CD4-positive, CD25-positive, alpha-beta regulatory T cell (primary cell): ENCODE measurements at regions not wholly inside any gene's neighbourhood (a gene's known extent, or its start where the extent isn't known, plus 50 kb on each side); places are given as distances from the start of the nearest gene placed in this dataset.

Source experiments
- ATAC-seq, 2 donors: fragments of 150-1000 bp; cut with Tn5 transposase; one replicate each; pipeline ENCODE4 v1.10.0; 2021; ENCODE audit warnings: low read depth in 2 of 2, moderate number of reproducible peaks in 2 of 2, moderate library complexity in 1 of 2
- DNase-seq, 3 donors: peaks; one replicate each; pipeline versions ENCODE4 v3.0.0 to v3.0.0-alpha.2; 2012 to 2022; ENCODE audit warnings: mixed read lengths in 1 of 3
- H3K27ac ChIP-seq: one replicate; pipeline ENCODE4 v1.7.0; 2013; ENCODE audit warnings: mild to moderate bottlenecking, low read length; ENCODE audit not compliant: insufficient read depth, poor library complexity, severe bottlenecking
- H3K27me3 ChIP-seq: one replicate; pipeline ENCODE4 v1.7.0; 2013; ENCODE audit warnings: low read length; ENCODE audit not compliant: control insufficient read depth, insufficient read depth
- H3K36me3 ChIP-seq: one replicate; pipeline ENCODE4 v1.7.0; 2013; ENCODE audit warnings: mild to moderate bottlenecking, low read length, moderate library complexity; ENCODE audit not compliant: control insufficient read depth, insufficient read depth
- H3K4me1 ChIP-seq: 2 replicates; pipeline ENCODE4 v1.7.0; 2013; ENCODE audit warnings: mild to moderate bottlenecking, low read length; ENCODE audit not compliant: insufficient read depth, control insufficient read depth, poor library complexity, severe bottlenecking
- H3K4me3 ChIP-seq: one replicate; pipeline ENCODE4 v1.7.0; 2013; ENCODE audit warnings: low read depth, mild to moderate bottlenecking, low read length, moderate library complexity
- H3K9me3 ChIP-seq, 2 experiments: 1 replicate in 1 of 2; 2 replicates in 1 of 2; pipeline ENCODE4 v1.7.0; 2013; ENCODE audit warnings: low read length in 2 of 2, mild to moderate bottlenecking in 1 of 2, moderate library complexity in 1 of 2; ENCODE audit not compliant: control insufficient read depth in 2 of 2
- H3K27ac Mint-ChIP-seq, 3 donors: one replicate each; pipeline ENCODE4 v1.8.0; 2020 to 2022; ENCODE audit warnings: mild to moderate bottlenecking in 3 of 3, mixed read lengths in 3 of 3, moderate library complexity in 2 of 3
- H3K27me3 Mint-ChIP-seq: one replicate; pipeline ENCODE4 v1.8.0; 2022; ENCODE audit warnings: mild to moderate bottlenecking, mixed read lengths
- H3K36me3 Mint-ChIP-seq: one replicate; pipeline ENCODE4 v1.8.0; 2020; ENCODE audit warnings: mixed read lengths
- H3K4me1 Mint-ChIP-seq, 4 donors: one replicate each; pipeline ENCODE4 v1.8.0; 2020 to 2022; ENCODE audit warnings: mixed read lengths in 4 of 4, mild to moderate bottlenecking in 1 of 4
- H3K4me3 Mint-ChIP-seq, 4 donors: one replicate each; pipeline ENCODE4 v1.8.0; 2020 to 2022; ENCODE audit warnings: mild to moderate bottlenecking in 4 of 4, mixed read lengths in 4 of 4, moderate library complexity in 3 of 4
- H3K9me3 Mint-ChIP-seq, 7 donors: one replicate each; pipeline ENCODE4 v1.8.0; 2020 to 2022; ENCODE audit warnings: mixed read lengths in 7 of 7, mild to moderate bottlenecking in 3 of 7, moderate library complexity in 2 of 7

DNA sequence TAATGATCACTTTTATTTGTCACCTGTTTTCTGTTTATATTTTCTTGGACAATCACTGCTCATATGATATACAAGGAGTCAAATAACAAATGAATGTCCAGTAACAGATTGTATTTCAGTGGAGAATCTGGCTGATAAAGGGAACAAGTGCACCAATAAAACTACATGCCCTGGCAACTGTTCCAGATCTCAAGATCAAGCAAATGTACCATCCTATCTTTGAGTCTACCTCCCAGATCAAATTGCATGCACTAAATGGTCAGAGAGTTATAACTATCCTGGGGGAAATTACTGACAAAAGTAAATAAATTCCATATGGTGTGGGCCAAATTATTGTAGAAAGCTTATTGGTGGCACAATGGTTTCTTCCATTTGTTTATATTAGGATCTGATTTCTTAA is 452.8 kb downstream of the MBD2 start:
- H3K4me1 ChIP-seq, result no peaks in the 10 kb centered on the region
- no peaks in the 10 kb centered on the region for H3K36me3 ChIP-seq
- Mint-ChIP-seq H3K27ac (no peak overlapping the region), H3K4me1 (no peaks in the 10 kb centered on the region), H3K4me3 (no peak overlapping the region), H3K27me3 (no peaks in the 10 kb centered on the region), H3K36me3 (no peaks in the 10 kb centered on the region), H3K9me3 (peaks cover 4 to 14% (median 9%) of the 10 kb centered on the region in 7 donors)
- no peak overlapping the region for H3K4me3 ChIP-seq
- H3K27ac ChIP-seq, result no peak overlapping the region
- no peaks in the 10 kb centered on the region for H3K27me3 ChIP-seq
- ATAC-seq (no peak), DNase-seq (no peak)
- no peaks in the 10 kb centered on the region for H3K9me3 ChIP-seq

DNA sequence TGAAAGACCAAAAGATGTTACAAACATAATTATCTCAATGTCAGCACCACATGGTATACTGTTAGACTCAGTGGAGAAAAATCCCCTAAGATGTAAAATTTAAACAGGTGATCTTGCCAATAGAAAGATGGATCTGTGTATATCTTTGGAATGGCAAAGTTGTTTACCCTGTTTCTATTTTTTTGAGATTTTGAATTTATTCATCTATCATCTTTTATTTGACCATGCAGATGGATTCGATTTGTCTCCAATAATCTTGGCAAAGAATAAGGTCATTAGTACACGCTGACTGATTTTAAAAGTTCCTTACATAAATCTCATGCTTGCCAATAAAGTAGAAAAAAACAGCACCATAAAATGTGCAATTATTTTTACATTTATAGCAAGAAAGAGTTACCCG is 459.3 kb downstream of the MBD2 start:
- no peak overlapping the region for H3K27ac ChIP-seq
- no peaks in the 10 kb centered on the region for H3K9me3 ChIP-seq
- ATAC-seq (no peak), DNase-seq (no peak)
- H3K4me1 ChIP-seq, result no peaks in the 10 kb centered on the region
- Mint-ChIP-seq H3K27ac (no peak overlapping the region), H3K27me3 (no peaks in the 10 kb centered on the region), H3K4me3 (no peak overlapping the region), H3K9me3 (peaks cover 0 to 11% (median 7%) of the 10 kb centered on the region in 7 donors), H3K4me1 (no peaks in the 10 kb centered on the region), H3K36me3 (no peaks in the 10 kb centered on the region)
- H3K27me3 ChIP-seq, result no peaks in the 10 kb centered on the region
- no peak overlapping the region for H3K4me3 ChIP-seq
- H3K36me3 ChIP-seq, result no peaks in the 10 kb centered on the region

DNA sequence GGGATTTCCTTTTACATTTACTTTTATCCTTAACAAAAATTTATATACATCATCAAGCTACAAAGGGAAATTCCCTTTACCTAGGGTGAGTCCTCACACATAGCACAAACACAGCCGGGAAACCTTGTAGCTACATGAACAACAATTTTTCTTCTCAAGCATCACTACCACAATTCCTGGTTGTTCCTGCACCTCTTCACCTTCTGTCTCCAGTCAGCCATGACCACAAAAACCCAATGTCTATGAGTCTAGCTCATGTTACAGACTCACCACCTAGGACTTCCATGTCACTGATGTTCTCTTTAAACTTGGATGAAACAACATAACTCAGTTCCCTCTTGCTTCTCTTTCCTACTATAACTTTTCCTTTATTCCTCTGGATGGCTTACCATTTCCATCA is 460.4 kb downstream of the MBD2 start:
- H3K27me3 Mint-ChIP-seq, result no peaks in the 10 kb centered on the region
- no peaks in the 10 kb centered on the region for H3K27me3 ChIP-seq

DNA sequence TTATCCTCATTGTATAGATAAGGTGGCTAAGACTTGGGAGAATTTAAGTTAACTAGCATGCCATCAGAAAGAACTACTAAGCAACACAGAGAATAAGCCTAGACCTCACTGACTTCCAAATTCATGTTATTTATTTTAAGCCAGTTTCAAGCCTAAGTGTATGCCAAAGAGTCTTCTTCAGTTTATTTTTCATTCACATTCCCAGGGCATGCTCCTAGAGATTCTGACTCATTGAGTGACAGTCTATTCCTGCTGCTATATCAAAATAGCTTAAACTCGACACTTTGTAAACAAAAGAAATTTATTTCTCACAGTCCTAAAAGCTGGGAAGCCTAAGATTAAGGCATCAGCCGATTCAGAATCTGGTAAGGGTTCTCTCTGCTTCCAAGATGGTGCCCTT is 467.1 kb downstream of the MBD2 start:
- H3K27ac Mint-ChIP-seq, result no peak overlapping the region
- no peaks in the 10 kb centered on the region for H3K36me3 Mint-ChIP-seq
- H3K9me3 Mint-ChIP-seq, result peaks cover 0 to 5% (median 0%) of the 10 kb centered on the region in 7 donors
- DNase-seq (no peak), ATAC-seq (no peak)
- no peak overlapping the region for H3K4me3 Mint-ChIP-seq
- no peaks in the 10 kb centered on the region for H3K4me1 Mint-ChIP-seq
- Histone ChIP-seq H3K4me1 (no peaks in the 10 kb centered on the region), H3K27ac (no peak overlapping the region), H3K9me3 (no peaks in the 10 kb centered on the region), H3K36me3 (no peaks in the 10 kb centered on the region), H3K27me3 (no peaks in the 10 kb centered on the region), H3K4me3 (no peak overlapping the region)
- no peaks in the 10 kb centered on the region for H3K27me3 Mint-ChIP-seq

More for the DNA sequence above, 460.4 kb downstream of the MBD2 start:
- no peaks in the 10 kb centered on the region for H3K9me3 ChIP-seq
- no peak overlapping the region for H3K4me3 Mint-ChIP-seq
- no peaks in the 10 kb centered on the region for H3K4me1 Mint-ChIP-seq
- H3K9me3 Mint-ChIP-seq, result peaks cover 0 to 11% (median 7%) of the 10 kb centered on the region in 7 donors
- DNase-seq (no peak), ATAC-seq (no peak)
- no peaks in the 10 kb centered on the region for H3K4me1 ChIP-seq
- H3K36me3 Mint-ChIP-seq, result no peaks in the 10 kb centered on the region
- H3K27ac ChIP-seq, result no peak overlapping the region
- H3K27ac Mint-ChIP-seq, result no peak overlapping the region
- no peaks in the 10 kb centered on the region for H3K36me3 ChIP-seq
- H3K4me3 ChIP-seq, result no peak overlapping the region

DNA sequence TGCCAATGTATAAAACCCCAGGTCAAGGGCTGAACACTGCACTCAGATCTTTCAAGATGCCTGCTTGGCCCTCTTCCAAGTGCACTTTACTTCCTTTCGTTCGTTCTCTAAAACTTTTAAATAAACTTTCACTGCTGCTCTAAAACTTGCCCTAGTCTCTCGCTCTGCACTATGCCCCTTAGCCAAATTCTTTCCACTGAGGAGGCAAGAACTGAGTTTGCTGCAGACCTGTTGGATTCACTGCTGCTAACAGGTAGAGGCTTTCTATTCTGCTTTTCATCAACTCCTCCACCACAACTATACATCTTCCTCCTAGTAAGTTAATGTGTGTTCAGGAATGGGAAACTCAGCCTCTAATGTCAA is 467.9 kb downstream of the MBD2 start:
- ATAC-seq, result no peak
- no peaks in the 10 kb centered on the region for H3K4me1 Mint-ChIP-seq
- Histone ChIP-seq H3K27me3 (no peaks in the 10 kb centered on the region), H3K4me3 (no peak overlapping the region), H3K27ac (no peak overlapping the region), H3K9me3 (no peaks in the 10 kb centered on the region), H3K4me1 (no peaks in the 10 kb centered on the region), H3K36me3 (no peaks in the 10 kb centered on the region)
- peaks cover 0 to 4% (median 2%) of the 10 kb centered on the region in 7 donors for H3K9me3 Mint-ChIP-seq
- H3K36me3 Mint-ChIP-seq, result no peaks in the 10 kb centered on the region
- no peak for DNase-seq
- no peak overlapping the region for H3K27ac Mint-ChIP-seq
- H3K4me3 Mint-ChIP-seq, result no peak overlapping the region
- no peaks in the 10 kb centered on the region for H3K27me3 Mint-ChIP-seq

DNA sequence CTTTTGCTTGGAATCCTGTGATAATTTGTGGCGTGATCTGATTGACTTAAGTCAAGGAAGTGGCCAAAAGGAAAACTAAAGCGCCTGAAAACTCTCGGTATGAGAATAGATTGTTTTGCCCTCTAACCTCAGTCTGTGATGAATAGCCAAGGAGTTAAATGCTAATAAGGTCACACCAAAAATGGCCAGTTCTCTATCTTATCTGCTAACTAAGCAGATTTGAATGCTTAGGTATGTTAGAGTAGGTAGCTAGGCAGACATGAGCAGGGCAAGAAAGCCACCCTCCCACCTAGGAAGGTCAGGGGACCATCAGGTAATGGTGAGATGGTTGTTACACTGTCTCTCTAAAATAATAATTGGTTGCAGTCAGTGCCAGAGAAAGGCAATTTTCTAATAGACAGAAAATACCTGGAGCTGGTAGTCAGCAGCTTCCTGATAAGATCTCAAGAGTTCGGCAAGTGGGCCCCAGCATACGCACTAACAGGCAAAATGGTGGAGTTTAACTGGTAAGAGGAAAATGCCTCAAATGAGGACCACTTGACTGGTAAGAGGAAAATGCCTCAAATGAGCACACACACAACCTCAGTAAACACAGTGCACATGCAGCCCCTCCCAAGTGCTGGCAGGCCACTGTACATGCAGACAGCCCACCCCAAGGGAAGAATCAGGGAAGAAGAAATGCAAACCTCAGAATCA is 468.4 kb downstream of the MBD2 start:
- Mint-ChIP-seq H3K27ac (no peak overlapping the region), H3K36me3 (no peaks in the 10 kb centered on the region), H3K4me3 (no peak overlapping the region), H3K9me3 (peaks cover 0 to 6% (median 0%) of the 10 kb centered on the region in 7 donors), H3K4me1 (no peaks in the 10 kb centered on the region), H3K27me3 (no peaks in the 10 kb centered on the region)
- H3K4me1 ChIP-seq, result no peaks in the 10 kb centered on the region
- no peaks in the 10 kb centered on the region for H3K36me3 ChIP-seq
- no peak overlapping the region for H3K4me3 ChIP-seq
- no peaks in the 10 kb centered on the region for H3K9me3 ChIP-seq
- DNase-seq (no peak), ATAC-seq (no peak)
- H3K27me3 ChIP-seq, result no peaks in the 10 kb centered on the region
- no peak overlapping the region for H3K27ac ChIP-seq

DNA sequence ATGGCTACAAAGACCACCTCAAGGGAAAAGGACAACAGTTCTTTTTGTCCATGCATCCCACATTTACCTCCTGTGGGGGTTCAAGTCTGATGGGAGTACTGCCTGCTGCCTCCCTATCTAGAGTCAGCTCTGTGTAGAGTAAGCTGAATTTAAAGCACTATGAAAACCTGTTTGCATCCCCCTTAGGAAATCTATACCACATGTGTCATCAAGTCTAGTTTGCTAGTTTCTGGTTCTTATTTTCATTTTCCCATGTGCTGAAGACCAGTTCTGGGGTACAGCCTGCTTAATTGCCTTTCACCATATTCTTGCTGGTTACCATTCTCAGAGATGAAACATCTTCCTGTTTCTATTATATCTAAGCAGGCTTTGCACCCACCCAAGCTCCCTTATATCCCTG is 470.3 kb downstream of the MBD2 start:
- ATAC-seq (no peak), DNase-seq (no peak)
- peaks cover 0 to 6% (median 2%) of the 10 kb centered on the region in 7 donors for H3K9me3 Mint-ChIP-seq
- Histone ChIP-seq H3K4me3 (no peak overlapping the region), H3K36me3 (no peaks in the 10 kb centered on the region), H3K4me1 (no peaks in the 10 kb centered on the region), H3K27me3 (no peaks in the 10 kb centered on the region), H3K27ac (no peak overlapping the region), H3K9me3 (no peaks in the 10 kb centered on the region)
- no peak overlapping the region for H3K4me3 Mint-ChIP-seq
- H3K36me3 Mint-ChIP-seq, result no peaks in the 10 kb centered on the region
- no peaks in the 10 kb centered on the region for H3K4me1 Mint-ChIP-seq
- H3K27ac Mint-ChIP-seq, result no peak overlapping the region
- no peaks in the 10 kb centered on the region for H3K27me3 Mint-ChIP-seq

DNA sequence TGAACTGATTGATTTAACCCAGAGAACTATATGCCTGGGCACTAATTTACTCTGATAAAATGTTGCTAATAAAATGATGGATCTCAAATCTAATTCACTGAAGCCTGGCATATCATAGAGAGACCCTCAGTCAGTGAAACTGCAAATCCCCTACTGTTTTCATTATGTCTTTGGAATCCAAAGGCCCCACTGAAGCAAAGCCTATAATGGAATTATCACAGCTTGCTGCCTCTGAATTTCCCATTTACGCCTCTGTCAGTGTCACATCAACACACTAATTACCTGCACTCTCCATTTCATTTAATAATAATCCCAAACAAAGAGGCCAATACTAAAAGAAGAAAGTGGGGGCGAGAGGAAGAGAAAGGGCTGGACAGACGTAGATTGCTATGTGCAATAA is 470.9 kb downstream of the MBD2 start:
- Histone ChIP-seq H3K9me3 (no peaks in the 10 kb centered on the region), H3K4me3 (no peak overlapping the region), H3K36me3 (no peaks in the 10 kb centered on the region), H3K4me1 (no peaks in the 10 kb centered on the region), H3K27me3 (no peaks in the 10 kb centered on the region), H3K27ac (no peak overlapping the region)
- H3K27me3 Mint-ChIP-seq, result no peaks in the 10 kb centered on the region
- H3K9me3 Mint-ChIP-seq, result peaks cover 0 to 6% (median 2%) of the 10 kb centered on the region in 7 donors
- no peaks in the 10 kb centered on the region for H3K36me3 Mint-ChIP-seq
- no peak for ATAC-seq
- no peak overlapping the region for H3K27ac Mint-ChIP-seq
- DNase-seq, result no peak
- no peak overlapping the region for H3K4me3 Mint-ChIP-seq
- H3K4me1 Mint-ChIP-seq, result no peaks in the 10 kb centered on the region
